RKO (cell line): ENCODE measurements at regions not wholly inside any gene's neighbourhood (a gene's known extent, or its start where the extent isn't known, plus 50 kb on each side); places are given as distances from the start of the nearest gene placed in this dataset.

Experiments
- DNase-seq: peaks from one replicate; pipeline ENCODE4 v3.0.0-alpha.2; 2016; ENCODE audit warnings: low spot score

DNA sequence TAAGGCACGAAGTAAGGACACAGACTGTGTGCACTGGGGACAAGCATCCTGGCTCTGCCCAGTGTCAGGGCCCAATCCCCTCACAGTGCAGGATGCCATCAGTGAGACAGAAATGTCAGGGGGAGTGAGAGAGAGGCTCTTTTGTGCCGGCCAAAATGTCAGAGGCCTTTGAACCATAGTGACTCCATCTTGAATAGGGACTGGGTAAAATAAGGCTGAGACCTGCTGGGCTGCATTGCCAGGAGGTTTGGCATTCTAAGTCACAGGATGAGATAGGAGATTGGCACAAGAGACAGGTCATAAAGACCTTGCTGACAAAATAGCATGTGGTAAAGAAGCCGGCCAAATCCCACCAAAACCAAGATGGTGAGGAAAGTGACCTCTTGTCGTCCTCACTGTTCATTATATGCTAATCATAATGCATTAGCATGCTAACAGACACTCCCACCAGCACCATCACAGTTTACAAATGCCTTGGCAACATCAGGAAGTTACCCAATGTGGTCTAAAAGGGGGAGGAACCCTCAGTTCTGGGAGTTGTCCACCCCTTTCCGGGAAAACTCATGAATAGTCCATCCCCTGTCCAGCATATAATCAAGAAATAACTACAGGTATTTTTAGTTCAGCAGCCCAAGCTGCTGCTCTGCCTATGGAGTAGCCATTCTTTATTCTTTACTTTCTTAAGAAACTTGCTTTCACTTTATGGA is 337.4 kb downstream of the LPIN1 start:
- DNase-seq = no peak

DNA sequence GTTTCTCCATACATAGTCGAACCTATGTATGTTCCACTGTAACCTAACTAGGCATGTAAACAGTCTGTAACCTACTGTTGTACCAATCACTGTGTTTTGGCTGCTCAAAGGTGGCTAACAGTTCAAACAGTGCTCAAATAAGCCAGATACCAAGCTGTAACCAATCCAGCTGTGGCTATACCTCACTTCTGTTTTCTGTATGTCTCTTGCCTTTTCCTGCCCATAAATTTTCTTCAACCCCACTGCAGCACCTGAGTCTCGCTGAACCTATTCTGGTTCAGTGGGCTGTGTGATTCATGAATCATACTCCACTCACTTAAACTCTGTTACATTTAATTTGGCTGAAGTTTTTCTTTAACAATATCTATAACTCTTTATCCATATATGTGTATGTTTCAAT is 340.7 kb downstream of the LPIN1 start:
- DNase-seq = no peak

- DNase-seq = no peak
These were observed 341.4 kb downstream of the LPIN1 start for GRCh38 chr2:12087671-12088380.

GRCh38 chr2:12089001-12089400 is 342.6 kb downstream of the LPIN1 start:
- no peak for DNase-seq

DNA sequence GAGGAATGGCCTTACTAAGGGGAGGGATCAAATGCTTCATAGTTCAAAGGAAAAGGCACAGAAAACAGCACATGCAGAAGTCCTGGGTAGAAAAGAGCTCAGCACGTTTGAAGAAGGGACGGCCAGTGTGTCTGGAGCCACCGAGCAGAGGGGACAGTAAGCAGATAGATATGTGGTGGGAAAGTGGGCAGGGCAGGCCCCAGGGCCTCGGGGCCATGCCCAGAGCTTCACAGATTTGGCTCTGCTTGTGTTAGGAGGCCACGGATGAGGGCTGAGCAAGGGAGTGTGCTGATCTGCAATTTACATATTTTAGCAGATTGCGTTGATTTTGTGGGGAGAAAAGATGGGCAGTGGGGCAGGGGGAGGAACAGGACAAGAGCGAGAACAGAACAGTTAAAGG is 343.1 kb downstream of the LPIN1 start:
- no peak for DNase-seq

GRCh38 chr2:12090072-12090471 is 343.6 kb downstream of the LPIN1 start:
- DNase-seq = no peak

DNA sequence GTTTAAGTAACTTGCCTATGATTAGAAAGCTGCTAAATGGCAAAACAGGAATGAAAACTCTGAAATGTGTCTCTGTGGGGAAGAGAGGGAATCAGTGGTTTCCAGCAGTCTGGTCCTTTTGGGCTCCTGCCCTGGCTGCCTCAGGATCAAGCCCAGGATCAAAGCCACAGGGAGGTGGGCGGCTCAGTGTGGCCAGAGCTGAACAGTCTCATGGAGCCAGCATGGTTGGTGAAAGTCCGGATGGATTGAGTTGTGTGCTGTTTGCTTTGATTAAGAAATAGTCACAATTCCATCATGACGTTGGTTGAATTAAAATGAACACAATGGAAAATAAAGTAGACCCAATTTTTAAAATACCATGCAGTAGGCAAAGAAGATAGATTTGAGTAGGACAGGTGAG is 344.2 kb downstream of the LPIN1 start:
- DNase-seq = no peak

GRCh38 chr2:12091201-12091806 is 344.9 kb downstream of the LPIN1 start:
- DNase-seq = no peak

- no peak for DNase-seq
These were observed 347.7 kb downstream of the LPIN1 start for GRCh38 chr2:12094134-12094533.

- DNase-seq = no peak
These were observed 349.8 kb downstream of the LPIN1 start for GRCh38 chr2:12096051-12096787.

DNA sequence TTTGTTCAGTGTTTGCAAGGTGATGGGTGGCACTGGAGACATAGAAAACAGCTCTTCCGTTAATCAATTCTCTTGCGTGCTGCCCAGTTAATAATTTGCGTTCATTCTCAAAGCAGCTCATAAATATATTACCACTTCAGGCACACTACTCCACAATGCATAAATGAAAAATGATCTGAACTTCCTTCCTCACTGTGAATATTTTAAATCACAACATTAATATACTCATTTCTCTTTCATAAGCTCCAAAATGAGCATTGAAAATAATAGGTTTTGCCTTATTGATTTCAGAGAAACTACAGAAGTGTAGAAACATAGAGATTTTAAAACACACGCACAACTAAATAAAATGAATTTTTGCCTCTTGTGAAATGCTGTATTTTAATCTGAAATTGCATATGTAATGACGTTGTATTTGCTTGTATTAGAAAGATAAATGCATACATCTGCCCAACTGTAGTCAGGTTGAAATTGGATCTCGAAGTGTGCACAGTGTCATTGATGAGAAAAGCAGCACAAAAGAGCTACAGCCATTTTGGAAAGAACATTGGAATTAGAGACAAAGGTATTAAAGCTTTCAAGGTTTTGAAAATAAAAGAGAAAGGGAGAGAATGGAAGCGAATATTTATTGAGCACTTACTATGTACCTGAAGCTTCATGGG is 350.5 kb downstream of the LPIN1 start:
- no peak for DNase-seq

DNA sequence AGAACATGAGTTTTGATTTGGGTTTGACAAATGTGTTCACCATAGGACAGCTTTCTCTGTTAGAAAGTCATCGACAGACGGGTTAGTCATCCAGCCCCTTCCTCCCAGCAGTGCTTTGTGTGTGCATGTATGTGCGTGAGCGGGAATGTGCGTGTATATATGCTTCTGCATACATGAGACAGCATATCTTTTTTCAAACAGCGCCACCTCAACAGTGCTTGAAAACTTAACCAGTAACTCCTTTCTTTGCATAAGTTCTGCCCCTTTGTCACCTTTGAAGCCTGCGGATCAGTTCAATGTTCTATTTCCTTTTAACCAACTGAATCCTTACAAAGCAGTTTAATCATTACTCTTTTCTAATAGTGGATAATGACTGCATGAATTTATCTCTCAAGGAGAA is 351.4 kb downstream of the LPIN1 start:
- DNase-seq = no peak

GRCh38 chr2:12099374-12099773 is 352.9 kb downstream of the LPIN1 start:
- no peak for DNase-seq

GRCh38 chr2:12102679-12103078 is 356.2 kb downstream of the LPIN1 start:
- DNase-seq = no peak

GRCh38 chr2:12105180-12105579 is 358.7 kb downstream of the LPIN1 start:
- no peak for DNase-seq

DNA sequence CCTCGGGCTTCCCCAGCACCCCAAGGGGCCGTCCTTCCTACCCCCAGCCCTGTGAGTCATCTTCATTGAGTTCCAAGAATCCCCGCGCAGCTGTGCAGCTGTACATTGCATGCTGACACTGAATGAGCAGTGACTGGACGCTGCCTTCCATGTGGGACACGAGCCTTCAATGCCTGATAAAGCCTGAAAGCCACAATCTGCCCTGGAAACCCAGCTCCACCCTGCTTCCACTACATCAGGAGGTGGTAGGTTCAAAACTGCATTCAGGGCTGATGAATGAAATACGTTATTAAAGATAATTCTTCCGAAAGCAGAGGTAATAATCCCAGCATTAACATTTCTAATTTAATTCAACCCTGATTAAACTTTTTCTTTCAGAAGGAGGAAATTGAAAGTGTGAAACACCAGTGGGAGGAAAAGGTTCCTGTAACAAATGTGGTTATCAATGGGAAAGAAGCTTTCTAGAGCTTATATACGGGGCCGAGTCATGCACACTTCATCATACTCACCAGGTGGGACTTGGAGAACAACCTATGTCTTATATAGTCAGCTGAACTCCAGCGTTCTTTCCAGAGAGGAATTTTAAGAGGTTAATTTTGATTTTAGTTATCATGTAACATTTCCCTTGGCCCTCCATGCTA is 360.1 kb downstream of the LPIN1 start:
- peak; percentile 81 for DNase-seq

GRCh38 chr2:12107321-12107720 is 360.9 kb downstream of the LPIN1 start:
- no peak for DNase-seq

DNA sequence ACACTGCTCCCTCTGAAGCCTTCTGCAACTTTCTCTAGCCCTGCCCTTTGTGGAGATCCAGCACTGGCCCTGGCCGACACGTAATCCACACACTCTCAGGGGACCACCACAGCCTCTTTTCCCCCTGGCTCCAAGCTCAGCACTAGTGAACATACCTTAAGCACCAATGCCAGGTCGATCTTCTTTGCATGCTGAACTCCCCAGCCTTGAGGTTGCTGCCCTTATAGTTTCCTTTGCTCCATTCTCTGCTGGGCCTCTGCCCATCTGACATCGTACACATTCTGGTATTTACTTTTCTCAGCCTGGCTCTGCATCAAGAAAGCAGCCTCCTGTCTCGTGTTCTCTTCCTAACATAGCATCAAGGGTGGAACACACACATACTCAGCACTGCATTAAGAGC is 361.5 kb downstream of the LPIN1 start:
- no peak for DNase-seq

- no peak for DNase-seq
These were observed 363.1 kb downstream of the LPIN1 start for GRCh38 chr2:12109363-12110017.

DNA sequence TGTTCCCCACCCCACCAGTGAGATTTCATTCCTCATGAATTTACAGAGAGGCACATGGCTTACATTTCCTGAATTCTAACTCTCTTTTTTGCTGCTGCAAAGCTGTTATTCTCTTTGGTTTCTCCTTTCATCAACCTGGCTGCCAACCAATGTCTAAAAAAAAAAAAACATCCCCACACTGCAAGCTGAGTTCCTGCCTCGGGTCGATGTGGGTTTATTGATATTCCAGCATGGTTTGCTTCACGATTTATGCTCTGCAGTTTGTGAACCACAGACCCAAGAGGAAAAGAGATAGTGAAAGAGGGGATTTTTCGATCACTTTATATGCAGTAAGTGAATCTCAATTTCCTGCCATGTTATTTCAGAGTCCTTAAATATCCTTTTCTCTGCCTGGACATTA is 363.6 kb downstream of the LPIN1 start:
- no peak for DNase-seq

GRCh38 chr2:12110481-12110880 is 364.0 kb downstream of the LPIN1 start:
- DNase-seq = no peak
